ENCODE measurements at regions not wholly inside any gene's neighbourhood (a gene's known extent, or its start where the extent isn't known, plus 50 kb on each side); places are given as distances from the start of the nearest gene placed in this dataset.

- TF ChIP-seq, protein P1, sequence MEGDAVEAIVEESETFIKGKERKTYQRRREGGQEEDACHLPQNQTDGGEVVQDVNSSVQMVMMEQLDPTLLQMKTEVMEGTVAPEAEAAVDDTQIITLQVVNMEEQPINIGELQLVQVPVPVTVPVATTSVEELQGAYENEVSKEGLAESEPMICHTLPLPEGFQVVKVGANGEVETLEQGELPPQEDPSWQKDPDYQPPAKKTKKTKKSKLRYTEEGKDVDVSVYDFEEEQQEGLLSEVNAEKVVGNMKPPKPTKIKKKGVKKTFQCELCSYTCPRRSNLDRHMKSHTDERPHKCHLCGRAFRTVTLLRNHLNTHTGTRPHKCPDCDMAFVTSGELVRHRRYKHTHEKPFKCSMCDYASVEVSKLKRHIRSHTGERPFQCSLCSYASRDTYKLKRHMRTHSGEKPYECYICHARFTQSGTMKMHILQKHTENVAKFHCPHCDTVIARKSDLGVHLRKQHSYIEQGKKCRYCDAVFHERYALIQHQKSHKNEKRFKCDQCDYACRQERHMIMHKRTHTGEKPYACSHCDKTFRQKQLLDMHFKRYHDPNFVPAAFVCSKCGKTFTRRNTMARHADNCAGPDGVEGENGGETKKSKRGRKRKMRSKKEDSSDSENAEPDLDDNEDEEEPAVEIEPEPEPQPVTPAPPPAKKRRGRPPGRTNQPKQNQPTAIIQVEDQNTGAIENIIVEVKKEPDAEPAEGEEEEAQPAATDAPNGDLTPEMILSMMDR (IDR thresholded peaks at IDR 0.05; ENCODE audit: extremely low read depth in 1 of 2, insufficient read depth in 1 of 2, low read depth in 1 of 2, low read length in 2 of 2), result no peak
- no peak for TF ChIP-seq POLR2AphosphoS5 (IDR thresholded peaks at IDR 0.05; ENCODE audit: insufficient read depth, low read depth, low read length)
- no peak for TF ChIP-seq MYC (IDR thresholded peaks at IDR 0.05; ENCODE audit: low read depth, low read length)
- TF ChIP-seq POLR2A (IDR thresholded peaks at IDR 0.05; ENCODE audit: low read depth, low read length), result no peak
- no peak for TF ChIP-seq EZH2 (IDR thresholded peaks at IDR 0.05; ENCODE audit: borderline replicate concordance, low read depth, low read length, severe bottlenecking)
- TF ChIP-seq, protein P2, sequence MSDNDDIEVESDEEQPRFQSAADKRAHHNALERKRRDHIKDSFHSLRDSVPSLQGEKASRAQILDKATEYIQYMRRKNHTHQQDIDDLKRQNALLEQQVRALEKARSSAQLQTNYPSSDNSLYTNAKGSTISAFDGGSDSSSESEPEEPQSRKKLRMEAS (IDR thresholded peaks at IDR 0.05; ENCODE audit: insufficient read depth, insufficient read length), result no peak
- no peak for TF ChIP-seq JUN (IDR thresholded peaks at IDR 0.05; ENCODE audit: borderline replicate concordance, insufficient read depth, insufficient read length, low read depth)
- no peak for TF ChIP-seq FOS (IDR thresholded peaks at IDR 0.05; ENCODE audit: borderline replicate concordance, insufficient read depth, low read length)
- TF ChIP-seq GATA2 (IDR thresholded peaks at IDR 0.05; ENCODE audit: insufficient read depth, insufficient read length, low read depth, low read length), result no peak
These were observed 685.2 kb upstream of the INTU start for GRCh38 chr4:126947536-126947935.
